ENCODE measurements at regions not wholly inside any gene's neighbourhood (a gene's known extent, or its start where the extent isn't known, plus 50 kb on each side); places are given as distances from the start of the nearest gene placed in this dataset.

GRCh38 chr3:25904206-25904605 lies 114.3 kb downstream of the OXSM start:
- TF ChIP-seq, protein P1, sequence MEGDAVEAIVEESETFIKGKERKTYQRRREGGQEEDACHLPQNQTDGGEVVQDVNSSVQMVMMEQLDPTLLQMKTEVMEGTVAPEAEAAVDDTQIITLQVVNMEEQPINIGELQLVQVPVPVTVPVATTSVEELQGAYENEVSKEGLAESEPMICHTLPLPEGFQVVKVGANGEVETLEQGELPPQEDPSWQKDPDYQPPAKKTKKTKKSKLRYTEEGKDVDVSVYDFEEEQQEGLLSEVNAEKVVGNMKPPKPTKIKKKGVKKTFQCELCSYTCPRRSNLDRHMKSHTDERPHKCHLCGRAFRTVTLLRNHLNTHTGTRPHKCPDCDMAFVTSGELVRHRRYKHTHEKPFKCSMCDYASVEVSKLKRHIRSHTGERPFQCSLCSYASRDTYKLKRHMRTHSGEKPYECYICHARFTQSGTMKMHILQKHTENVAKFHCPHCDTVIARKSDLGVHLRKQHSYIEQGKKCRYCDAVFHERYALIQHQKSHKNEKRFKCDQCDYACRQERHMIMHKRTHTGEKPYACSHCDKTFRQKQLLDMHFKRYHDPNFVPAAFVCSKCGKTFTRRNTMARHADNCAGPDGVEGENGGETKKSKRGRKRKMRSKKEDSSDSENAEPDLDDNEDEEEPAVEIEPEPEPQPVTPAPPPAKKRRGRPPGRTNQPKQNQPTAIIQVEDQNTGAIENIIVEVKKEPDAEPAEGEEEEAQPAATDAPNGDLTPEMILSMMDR (IDR thresholded peaks at IDR 0.05; ENCODE audit: low read depth, low read length): peak; percentile 19
- TF ChIP-seq POLR2A (IDR thresholded peaks at IDR 0.05; ENCODE audit: extremely low read depth, insufficient read length) (no peak), MYC (IDR thresholded peaks at IDR 0.05; ENCODE audit: low read depth, low read length) (no peak)
